HUES48 (cell line): ENCODE measurements at regions not wholly inside any gene's neighbourhood (a gene's known extent, or its start where the extent isn't known, plus 50 kb on each side); places are given as distances from the start of the nearest gene placed in this dataset.

Experiments used
- H3K27ac ChIP-seq: one replicate; pipeline ENCODE4 v1.7.0; 2013; ENCODE audit warnings: low read depth, low read length, inconsistent platforms
- H3K27me3 ChIP-seq: 2 replicates; pipeline ENCODE4 v1.6.1; 2013; ENCODE audit warnings: mild to moderate bottlenecking, low read length; ENCODE audit not compliant: control insufficient read depth, insufficient read depth
- H3K36me3 ChIP-seq: 2 replicates; pipeline ENCODE4 v1.6.1; 2013; ENCODE audit warnings: low read length; ENCODE audit not compliant: control insufficient read depth, insufficient read depth
- H3K4me1 ChIP-seq: 2 replicates; pipeline ENCODE4 v1.6.1; 2013; ENCODE audit warnings: mild to moderate bottlenecking, low read length; ENCODE audit not compliant: control insufficient read depth, insufficient read depth
- H3K4me3 ChIP-seq: 2 replicates; pipeline ENCODE4 v1.5.1; 2013; ENCODE audit warnings: mild to moderate bottlenecking, low read depth, low read length
- H3K9ac ChIP-seq: 2 replicates; pipeline ENCODE4 v1.6.1; 2013; ENCODE audit warnings: mild to moderate bottlenecking, low read depth, low read length, moderate library complexity
- H3K9me3 ChIP-seq: 2 replicates; pipeline ENCODE4 v1.6.1; 2013; ENCODE audit warnings: low read length; ENCODE audit not compliant: control insufficient read depth, insufficient read depth

DNA sequence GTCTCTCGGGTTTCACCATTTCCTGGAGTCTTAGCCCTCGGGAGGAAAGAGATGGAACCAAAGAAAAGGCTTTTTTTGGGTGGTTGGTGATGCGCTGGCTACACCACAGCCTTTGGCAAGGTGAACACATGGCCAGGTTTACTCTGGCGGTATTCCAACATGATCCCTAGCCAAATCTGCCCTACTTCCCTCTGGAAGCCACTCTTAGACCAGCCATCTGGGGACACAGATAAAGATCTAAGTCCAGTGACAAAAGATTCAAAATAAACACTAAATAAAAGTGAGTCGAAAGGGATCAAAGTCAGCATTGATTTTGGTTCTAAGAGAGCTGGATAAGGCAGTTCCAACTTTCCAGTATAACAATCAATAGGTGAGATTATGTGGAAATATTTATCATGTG lies 694.5 kb downstream of the VRK1 start:
- Histone ChIP-seq H3K36me3 (no peaks in the 10 kb centered on the region), H3K9me3 (no peaks in the 10 kb centered on the region), H3K4me1 (peaks cover 6% of the 10 kb centered on the region), H3K27ac (no peak overlapping the region), H3K4me3 (no peak overlapping the region), H3K27me3 (no peaks in the 10 kb centered on the region), H3K9ac (no peak overlapping the region)

DNA sequence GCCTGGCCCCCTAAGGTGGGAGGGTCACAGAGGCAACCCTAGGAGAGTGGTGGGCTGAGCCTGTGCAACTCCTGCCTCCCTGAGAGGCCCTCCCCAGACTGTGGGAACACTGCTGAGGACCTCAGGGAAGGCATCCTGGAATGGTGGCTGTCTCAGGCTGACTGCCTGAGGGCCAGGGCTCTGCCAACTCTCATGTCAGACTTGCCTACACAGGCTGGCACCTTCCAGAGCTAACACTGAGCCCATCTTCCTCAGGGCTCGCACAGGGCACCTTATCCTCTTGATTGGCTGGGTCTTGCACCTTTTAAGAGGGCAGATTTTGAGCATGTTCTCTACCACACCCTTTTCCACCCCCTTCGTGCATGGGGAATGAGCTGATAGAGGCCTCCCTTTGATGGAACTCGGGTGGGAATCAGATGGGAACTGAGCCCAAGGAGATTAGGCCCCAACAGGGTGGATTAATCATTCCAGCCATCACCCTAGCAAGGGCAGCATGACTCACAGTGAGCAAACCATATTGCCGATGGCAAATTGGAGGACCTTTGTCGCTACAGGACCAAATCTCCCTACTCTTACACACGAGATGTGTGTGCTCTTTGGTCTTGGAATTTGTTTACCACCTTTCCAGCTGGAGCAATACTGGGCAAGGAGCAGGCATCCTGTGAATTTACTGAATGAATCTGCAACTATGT lies 702.8 kb downstream of the VRK1 start:
- H3K4me1 ChIP-seq, result peaks cover 10% of the 10 kb centered on the region
- H3K27me3 ChIP-seq, result no peaks in the 10 kb centered on the region
- no peak overlapping the region for H3K4me3 ChIP-seq

GRCh38 chr14:97506626-97507025 lies 709.4 kb downstream of the VRK1 start:
- Histone ChIP-seq H3K27ac (no peak overlapping the region), H3K9me3 (peaks cover 16% of the 10 kb centered on the region), H3K9ac (no peak overlapping the region), H3K4me1 (no peaks in the 10 kb centered on the region), H3K36me3 (no peaks in the 10 kb centered on the region), H3K4me3 (no peak overlapping the region), H3K27me3 (no peaks in the 10 kb centered on the region)

More for the DNA sequence above, 702.8 kb downstream of the VRK1 start:
- no peak overlapping the region for H3K9ac ChIP-seq
- no peak overlapping the region for H3K27ac ChIP-seq
- H3K9me3 ChIP-seq, result no peaks in the 10 kb centered on the region
- no peaks in the 10 kb centered on the region for H3K36me3 ChIP-seq

GRCh38 chr14:97513891-97514290 lies 716.7 kb downstream of the VRK1 start:
- Histone ChIP-seq H3K27ac (no peak overlapping the region), H3K27me3 (no peaks in the 10 kb centered on the region), H3K36me3 (no peaks in the 10 kb centered on the region), H3K4me3 (no peak overlapping the region), H3K9me3 (peaks cover 3% of the 10 kb centered on the region; the same call in 1 of the 2 replicates), H3K4me1 (no peaks in the 10 kb centered on the region), H3K9ac (no peak overlapping the region)

- no peaks in the 10 kb centered on the region for H3K4me1 ChIP-seq
- H3K27ac ChIP-seq, result no peak overlapping the region
- H3K36me3 ChIP-seq, result no peaks in the 10 kb centered on the region
- no peak overlapping the region for H3K9ac ChIP-seq
- H3K9me3 ChIP-seq, result no peaks in the 10 kb centered on the region
- no peak overlapping the region for H3K4me3 ChIP-seq
- no peaks in the 10 kb centered on the region for H3K27me3 ChIP-seq
These were observed 720.5 kb downstream of the VRK1 start for GRCh38 chr14:97517566-97518234.

GRCh38 chr14:97523936-97524335 lies 726.8 kb downstream of the VRK1 start:
- H3K9me3 ChIP-seq, result no peaks in the 10 kb centered on the region
- H3K4me3 ChIP-seq, result no peak overlapping the region
- H3K27me3 ChIP-seq, result no peaks in the 10 kb centered on the region
- H3K4me1 ChIP-seq, result no peaks in the 10 kb centered on the region
- H3K36me3 ChIP-seq, result no peaks in the 10 kb centered on the region
- H3K9ac ChIP-seq, result no peak overlapping the region
- H3K27ac ChIP-seq, result no peak overlapping the region

DNA sequence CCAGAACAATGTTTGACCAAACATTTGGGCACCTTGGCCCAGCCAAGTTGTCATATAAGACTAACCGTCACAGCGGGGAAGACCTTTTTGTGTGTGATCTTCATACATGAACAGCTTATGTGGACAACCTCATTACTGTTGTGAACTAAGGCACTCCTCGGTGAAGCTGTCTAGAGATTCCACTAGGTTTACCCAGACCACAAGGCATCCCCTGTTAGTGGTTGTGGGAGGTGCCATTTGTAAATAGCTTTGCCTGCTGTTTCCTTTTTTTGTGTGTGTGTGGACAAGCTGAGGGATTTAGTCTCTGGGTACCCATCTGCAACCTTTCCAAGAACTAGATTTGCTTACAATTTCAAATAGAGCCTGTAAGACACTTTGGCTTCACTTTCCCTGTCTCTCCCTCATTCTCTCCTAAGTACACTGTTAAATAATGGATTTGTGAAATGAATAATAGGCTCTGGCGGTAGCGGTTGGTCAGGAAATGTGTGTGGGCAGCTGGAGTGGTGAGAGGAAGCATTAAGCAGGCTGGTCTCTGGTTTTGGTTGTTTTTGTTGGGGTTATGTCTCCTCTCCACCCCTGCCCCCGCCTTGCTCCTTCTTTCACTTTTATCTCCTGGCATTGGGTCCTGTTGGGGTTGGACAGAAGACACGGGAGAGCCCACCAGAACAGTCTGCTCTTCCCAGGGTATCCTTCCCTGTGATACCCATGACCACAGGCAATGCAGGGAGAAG lies 727.6 kb downstream of the VRK1 start:
- H3K9ac ChIP-seq, result no peak overlapping the region
- no peak overlapping the region for H3K27ac ChIP-seq
- no peaks in the 10 kb centered on the region for H3K27me3 ChIP-seq
- H3K4me3 ChIP-seq, result no peak overlapping the region
- H3K36me3 ChIP-seq, result no peaks in the 10 kb centered on the region
- no peaks in the 10 kb centered on the region for H3K4me1 ChIP-seq
- H3K9me3 ChIP-seq, result no peaks in the 10 kb centered on the region

DNA sequence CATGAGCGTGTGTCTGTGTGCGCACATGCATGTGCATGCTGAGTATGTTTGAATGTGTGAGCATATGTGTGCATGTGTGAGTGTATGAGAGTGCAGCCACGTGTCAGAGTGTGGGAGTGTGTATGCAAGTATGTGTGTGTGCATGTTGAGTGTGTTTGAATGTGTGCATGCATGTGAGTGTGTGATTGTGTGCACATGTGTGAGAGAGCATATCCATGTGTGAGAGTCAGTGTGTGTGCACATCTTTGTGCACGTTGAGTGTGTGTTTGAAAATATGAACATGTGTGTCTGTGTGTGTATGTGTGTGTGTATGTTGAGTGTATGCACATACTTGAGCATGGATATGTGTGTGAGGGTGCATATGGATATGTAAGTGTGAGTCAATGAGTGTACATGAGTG lies 730.8 kb downstream of the VRK1 start:
- no peaks in the 10 kb centered on the region for H3K4me1 ChIP-seq

DNA sequence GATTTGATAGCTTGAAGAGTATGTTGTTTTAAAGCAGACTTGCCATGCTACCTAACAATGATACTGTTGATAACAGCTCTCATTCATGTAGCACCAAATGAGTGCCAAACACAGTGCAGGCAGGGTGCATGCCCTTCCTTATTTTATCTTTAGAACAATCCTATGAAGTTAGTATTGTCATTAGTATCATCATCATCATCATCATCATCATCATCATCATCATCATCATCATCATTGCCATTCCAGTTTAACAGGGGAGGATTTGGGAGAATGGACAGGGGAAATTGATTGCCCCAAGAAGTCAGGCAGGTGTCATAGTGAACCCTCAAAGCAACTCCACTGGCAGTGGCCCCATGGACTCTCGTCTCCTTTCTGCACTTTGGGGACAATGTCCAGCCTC lies 734.9 kb downstream of the VRK1 start:
- Histone ChIP-seq H3K27me3 (no peaks in the 10 kb centered on the region), H3K36me3 (no peaks in the 10 kb centered on the region), H3K9ac (no peak overlapping the region), H3K4me1 (no peaks in the 10 kb centered on the region), H3K4me3 (no peak overlapping the region), H3K27ac (no peak overlapping the region), H3K9me3 (no peaks in the 10 kb centered on the region)

More for the DNA sequence above, 730.8 kb downstream of the VRK1 start:
- Histone ChIP-seq H3K27me3 (no peaks in the 10 kb centered on the region), H3K27ac (no peak overlapping the region), H3K9me3 (no peaks in the 10 kb centered on the region), H3K36me3 (no peaks in the 10 kb centered on the region), H3K4me3 (no peak overlapping the region), H3K9ac (no peak overlapping the region)

GRCh38 chr14:97536421-97536820 lies 739.2 kb downstream of the VRK1 start:
- Histone ChIP-seq H3K27me3 (no peaks in the 10 kb centered on the region), H3K9me3 (no peaks in the 10 kb centered on the region), H3K9ac (no peak overlapping the region), H3K27ac (no peak overlapping the region), H3K4me3 (no peak overlapping the region), H3K36me3 (no peaks in the 10 kb centered on the region), H3K4me1 (no peaks in the 10 kb centered on the region)
